Gastrocnemius medialis (tissue), 4 donors: ENCODE measurements at regions not wholly inside any gene's neighbourhood (a gene's known extent, or its start where the extent isn't known, plus 50 kb on each side); places are given as distances from the start of the nearest gene placed in this dataset.

Source experiments
- ATAC-seq, 2 donors: fragments of 150-250 bp; one replicate each; pipeline ENCODE4 v1.9.1; 2016
- DNase-seq, 2 donors: peaks; one replicate each; pipeline ENCODE4 v3.0.0-alpha.2; 2019
- H3K27ac ChIP-seq, 4 donors: fragments of 200-600 bp; sonication (generic); 1 replicate in 1 of 4; 2 replicates in 3 of 4; pipeline ENCODE4 v1.5.1; 2016 to 2018; ENCODE audit warnings: mild to moderate bottlenecking in 2 of 4, moderate library complexity in 1 of 4
- H3K27me3 ChIP-seq, 3 donors: fragments of 200-600 bp; sonication (generic) in 2 of 3; 1 replicate in 1 of 3; 2 replicates in 2 of 3; pipeline versions ENCODE4 v1.5.1 to v1.6.0; 2016 to 2019; ENCODE audit warnings: mild to moderate bottlenecking in 1 of 3, moderate library complexity in 1 of 3
- H3K36me3 ChIP-seq, 2 donors: fragments of 200-600 bp; sonication (generic) in 1 of 2; one replicate each; pipeline ENCODE4 v1.5.1; 2017 to 2018
- H3K4me1 ChIP-seq, 2 donors: fragments of 200-600 bp; sonication (generic) in 1 of 2; one replicate each; pipeline ENCODE4 v1.5.1; 2016 to 2017; ENCODE audit warnings: mild to moderate bottlenecking in 2 of 2
- H3K4me3 ChIP-seq, 4 donors: fragments of 200-600 bp; sonication (generic) in 3 of 4; 1 replicate in 1 of 4; 2 replicates in 3 of 4; pipeline ENCODE4 v1.5.1; 2016 to 2019; ENCODE audit warnings: mild to moderate bottlenecking in 2 of 4
- H3K9me3 ChIP-seq, 3 donors: fragments of 200-600 bp; sonication (generic) in 2 of 3; 1 replicate in 1 of 3; 2 replicates in 2 of 3; pipeline ENCODE4 v1.5.1; 2016 to 2019
- POLR2A ChIP-seq, 2 donors: fragments of 450-650 bp; IDR thresholded peaks; one replicate each; pipeline ENCODE4 v1.6.1; 2017; ENCODE audit warnings: antibody characterized with exemption in 2 of 2, mild to moderate bottlenecking in 2 of 2, moderate library complexity in 2 of 2
- in situ Hi-C, 4 donors: fragments of 200-750 bp; cut with MboI; loops; one replicate each; pipeline versions ENCODE4 v1.15.0 to v1.8.0; 2017; ENCODE audit warnings: low sequenced_read_pairs in 4 of 4
- intact Hi-C: fragments of 100-400 bp; cut with DNase I; formaldehyde crosslinking; loops from one replicate; pipeline ENCODE4 v1.15.1; 2023; ENCODE audit warnings: low total_unique reads
- TF ChIP-seq, protein P1 (sequence below), 5 experiments: fragments of 450-650 bp in 3 of 5; fragments of 200-600 bp in 2 of 5; sonication (generic) in 2 of 5; IDR thresholded peaks in 4 of 5; conservative IDR thresholded peaks in 1 of 5; 1 replicate in 4 of 5; 2 replicates in 1 of 5; pipeline ENCODE4 v1.5.1; 2016 to 2019; ENCODE audit warnings: antibody characterized with exemption in 5 of 5, mild to moderate bottlenecking in 3 of 5, moderate library complexity in 3 of 5

DNA sequence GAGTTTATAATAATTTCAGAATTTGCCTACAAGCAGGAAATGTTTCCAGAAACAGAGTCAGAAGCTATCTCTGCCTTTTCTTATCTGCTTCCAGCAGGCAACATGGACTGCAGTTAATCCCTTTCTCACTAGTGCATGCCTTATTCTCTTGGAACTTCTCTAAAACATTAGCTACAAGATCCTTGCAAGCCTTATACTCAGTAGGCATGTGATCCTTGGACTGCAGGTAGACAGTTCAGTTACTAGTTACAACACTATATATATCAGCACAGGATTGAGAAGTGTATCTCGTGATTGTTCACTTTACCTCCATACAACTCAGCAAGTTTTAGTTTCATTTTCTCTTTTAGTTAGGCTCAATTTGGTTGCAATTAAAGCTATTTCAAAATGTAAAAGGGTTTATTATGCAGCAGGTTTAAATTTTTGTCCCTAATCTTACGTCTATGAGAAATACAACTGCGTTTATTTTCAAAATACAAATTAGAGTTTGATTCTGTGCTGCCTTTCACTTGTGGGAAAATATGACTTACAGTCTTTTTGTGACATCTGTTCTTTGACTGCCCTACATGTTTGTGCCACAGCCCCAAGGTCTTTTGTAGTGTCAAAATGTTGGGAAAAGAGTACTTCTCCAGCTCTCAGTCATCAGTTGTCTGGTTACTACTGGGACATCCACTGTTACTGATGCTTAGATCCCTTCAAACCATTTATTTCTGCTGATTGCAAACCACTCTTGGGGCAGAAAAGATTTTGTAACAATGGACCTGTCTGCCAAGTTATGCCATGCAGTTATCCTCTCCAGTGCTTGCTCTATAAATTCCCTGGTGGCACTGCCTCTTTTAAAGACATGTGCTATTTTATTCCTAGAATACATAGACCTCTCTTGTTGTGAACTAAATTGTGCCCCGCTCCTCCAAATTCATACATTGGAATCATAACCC is 709.0 kb upstream of the FOXG1 start:
- no peak overlapping the region for H3K27ac ChIP-seq
- DNase-seq, result no peak
- in situ Hi-C loops, result no loop called here
- no peaks in the 10 kb centered on the region for H3K9me3 ChIP-seq
- no peaks in the 10 kb centered on the region for H3K4me1 ChIP-seq
- no peak for TF ChIP-seq POLR2A (IDR thresholded peaks at IDR 0.05)
- TF ChIP-seq, protein P1, sequence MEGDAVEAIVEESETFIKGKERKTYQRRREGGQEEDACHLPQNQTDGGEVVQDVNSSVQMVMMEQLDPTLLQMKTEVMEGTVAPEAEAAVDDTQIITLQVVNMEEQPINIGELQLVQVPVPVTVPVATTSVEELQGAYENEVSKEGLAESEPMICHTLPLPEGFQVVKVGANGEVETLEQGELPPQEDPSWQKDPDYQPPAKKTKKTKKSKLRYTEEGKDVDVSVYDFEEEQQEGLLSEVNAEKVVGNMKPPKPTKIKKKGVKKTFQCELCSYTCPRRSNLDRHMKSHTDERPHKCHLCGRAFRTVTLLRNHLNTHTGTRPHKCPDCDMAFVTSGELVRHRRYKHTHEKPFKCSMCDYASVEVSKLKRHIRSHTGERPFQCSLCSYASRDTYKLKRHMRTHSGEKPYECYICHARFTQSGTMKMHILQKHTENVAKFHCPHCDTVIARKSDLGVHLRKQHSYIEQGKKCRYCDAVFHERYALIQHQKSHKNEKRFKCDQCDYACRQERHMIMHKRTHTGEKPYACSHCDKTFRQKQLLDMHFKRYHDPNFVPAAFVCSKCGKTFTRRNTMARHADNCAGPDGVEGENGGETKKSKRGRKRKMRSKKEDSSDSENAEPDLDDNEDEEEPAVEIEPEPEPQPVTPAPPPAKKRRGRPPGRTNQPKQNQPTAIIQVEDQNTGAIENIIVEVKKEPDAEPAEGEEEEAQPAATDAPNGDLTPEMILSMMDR (IDR thresholded peaks at IDR 0.05 in 4 of 5, conservative IDR thresholded peaks at IDR 0.05 in 1 of 5), result no peak
- no peak overlapping the region for H3K4me3 ChIP-seq
- H3K36me3 ChIP-seq, result no peaks in the 10 kb centered on the region
- intact Hi-C loops, result no loop called here
- ATAC-seq, result no peak
- H3K27me3 ChIP-seq, result no peaks in the 10 kb centered on the region

DNA sequence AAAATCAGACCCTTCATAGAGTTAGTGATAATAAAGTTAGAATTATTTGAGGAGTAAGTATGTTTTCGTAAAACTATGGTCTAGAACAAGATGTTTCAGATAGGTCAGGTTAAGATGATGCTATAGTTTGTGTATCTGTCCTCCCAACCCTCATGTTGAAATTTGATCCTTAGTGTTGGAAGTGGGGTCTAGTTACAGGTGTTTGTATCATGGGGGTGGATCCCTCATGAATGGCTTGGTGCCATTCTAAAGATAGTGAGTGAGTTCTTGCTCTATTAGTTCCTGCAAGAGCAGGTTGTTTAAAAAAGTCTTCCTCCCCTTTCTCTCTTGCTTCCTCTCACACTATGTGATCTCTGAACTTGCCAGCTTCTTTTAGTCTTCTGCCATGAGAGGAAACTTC is 707.3 kb upstream of the FOXG1 start:
- Histone ChIP-seq H3K27ac (no peak overlapping the region), H3K4me1 (no peaks in the 10 kb centered on the region), H3K27me3 (no peaks in the 10 kb centered on the region), H3K36me3 (no peaks in the 10 kb centered on the region), H3K9me3 (no peaks in the 10 kb centered on the region), H3K4me3 (no peak overlapping the region)
- ATAC-seq (no peak), DNase-seq (no peak)
- no peak for TF ChIP-seq POLR2A (IDR thresholded peaks at IDR 0.05)
- TF ChIP-seq, protein P1 (IDR thresholded peaks at IDR 0.05 in 4 of 5, conservative IDR thresholded peaks at IDR 0.05 in 1 of 5), result no peak
- in situ Hi-C loops, result no loop called here
- intact Hi-C loops, result no loop called here

DNA sequence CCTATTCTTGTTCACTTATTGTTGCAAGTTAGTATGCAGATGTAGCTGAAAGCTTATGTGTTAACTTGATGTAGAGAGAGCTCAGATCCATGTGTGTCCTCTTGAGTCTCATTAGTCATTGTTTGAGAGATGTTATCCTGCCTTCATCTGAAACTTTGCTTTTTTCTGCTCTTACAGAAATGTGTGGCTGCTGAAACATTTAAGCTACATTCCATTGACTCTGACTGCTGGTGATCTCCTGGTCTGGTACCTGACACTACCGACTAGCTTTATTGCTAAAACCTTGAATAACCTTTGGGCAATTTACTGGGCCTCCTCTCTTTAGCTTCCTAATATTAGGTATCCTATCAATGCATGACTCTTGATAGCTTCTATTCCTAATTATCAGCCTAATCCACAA is 705.6 kb upstream of the FOXG1 start:
- intact Hi-C loops (no loop called here), in situ Hi-C loops (no loop called here)
- H3K36me3 ChIP-seq, result no peaks in the 10 kb centered on the region
- no peak for DNase-seq
- H3K27ac ChIP-seq, result no peak overlapping the region
- TF ChIP-seq, protein P1 (IDR thresholded peaks at IDR 0.05 in 4 of 5, conservative IDR thresholded peaks at IDR 0.05 in 1 of 5), result no peak
- TF ChIP-seq POLR2A (IDR thresholded peaks at IDR 0.05), result no peak
- H3K4me1 ChIP-seq, result no peaks in the 10 kb centered on the region
- H3K4me3 ChIP-seq, result no peak overlapping the region
- ATAC-seq, result no peak
- no peaks in the 10 kb centered on the region for H3K9me3 ChIP-seq
- no peaks in the 10 kb centered on the region for H3K27me3 ChIP-seq

DNA sequence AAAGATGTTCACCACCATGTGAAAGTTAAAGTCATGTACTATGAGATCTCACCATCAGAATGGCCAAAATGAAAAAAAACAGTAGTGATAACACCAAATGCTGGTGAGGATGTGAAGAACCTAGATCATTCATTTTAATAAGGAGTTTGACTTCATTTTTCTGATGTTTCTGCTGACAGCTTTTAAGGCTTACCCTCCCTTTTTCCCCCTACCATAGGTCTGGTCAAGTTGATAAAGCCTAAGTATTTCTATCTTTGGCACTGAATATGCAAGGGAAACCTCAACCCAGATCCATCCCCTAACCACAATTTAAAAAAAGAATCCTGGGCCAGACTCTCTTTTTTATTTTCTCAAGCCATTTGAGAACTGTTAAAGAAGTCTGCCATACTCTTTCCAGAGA is 689.6 kb upstream of the FOXG1 start:
- intact Hi-C loops, result no loop called here
- TF ChIP-seq, protein P1 (IDR thresholded peaks at IDR 0.05 in 4 of 5, conservative IDR thresholded peaks at IDR 0.05 in 1 of 5), result no peak
- TF ChIP-seq POLR2A (IDR thresholded peaks at IDR 0.05), result no peak
- DNase-seq (no peak), ATAC-seq (no peak)
- no peaks in the 10 kb centered on the region for H3K36me3 ChIP-seq
- no peak overlapping the region for H3K4me3 ChIP-seq
- no peak overlapping the region for H3K27ac ChIP-seq
- in situ Hi-C loops, result no loop called here
- no peaks in the 10 kb centered on the region for H3K9me3 ChIP-seq
- H3K4me1 ChIP-seq, result no peaks in the 10 kb centered on the region
- no peaks in the 10 kb centered on the region for H3K27me3 ChIP-seq
